ENCODE measurements at regions not wholly inside any gene's neighbourhood (a gene's known extent, or its start where the extent isn't known, plus 50 kb on each side); places are given as distances from the start of the nearest gene placed in this dataset.

DNA sequence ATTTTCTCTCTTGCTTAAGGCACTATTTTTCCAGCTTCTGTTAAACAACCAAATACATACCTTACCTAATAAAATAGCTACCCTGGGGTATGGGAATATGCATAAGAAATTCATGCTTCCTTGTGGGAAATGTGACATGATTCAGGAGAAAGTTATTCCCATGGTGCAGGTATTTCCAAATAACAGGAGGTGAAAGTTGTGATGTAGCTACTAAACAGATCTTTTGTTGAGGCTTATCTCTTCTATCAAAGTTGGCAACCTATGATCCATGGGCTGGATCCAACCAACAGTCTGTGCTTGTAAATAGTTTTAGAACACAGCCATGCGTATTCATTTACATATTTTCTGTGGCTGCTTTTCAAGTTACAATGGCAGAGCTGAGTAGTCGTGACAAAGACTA lies 177.8 kb upstream of the NBEA start:
- H3K4me3 Mint-ChIP-seq, result no peak overlapping the region
- Histone ChIP-seq H3K27me3 (ENCODE audit: control insufficient read depth in 1 of 2, insufficient read depth in 2 of 2, low read length in 2 of 2) (no peaks in the 10 kb centered on the region), H3K27ac (ENCODE audit: low read depth in 1 of 2, low read length in 2 of 2) (no peak overlapping the region), H3K4me3 (ENCODE audit: low read length) (no peak overlapping the region), H3K4me1 (ENCODE audit: insufficient read depth, low read length) (no peaks in the 10 kb centered on the region), H3K36me3 (ENCODE audit: insufficient read depth, low read length) (no peaks in the 10 kb centered on the region), H3K9me3 (ENCODE audit: control insufficient read depth in 1 of 2, insufficient read depth in 1 of 2, low read length in 2 of 2) (peaks cover 0 to 6% of the 10 kb centered on the region in 2 experiments)
- CTCF ChIA-PET, result no interaction called here
- intact Hi-C loops (cut with DNase I, micrococcal nuclease), result no loop called here
- no peak for ATAC-seq (ENCODE audit: poor library complexity)
- no peaks in the 10 kb centered on the region for H3K27me3 Mint-ChIP-seq
- no peak for DNase-seq
- H3K27ac Mint-ChIP-seq, result no peak overlapping the region
- TF ChIP-seq CTCF (IDR thresholded peaks at IDR 0.05), result no peak
- H3K36me3 Mint-ChIP-seq (ENCODE audit: low read depth), result no peaks in the 10 kb centered on the region
- H3K9me3 Mint-ChIP-seq, result no peaks in the 10 kb centered on the region
- POLR2A ChIA-PET, result no interaction called here
- H3K4me1 Mint-ChIP-seq (ENCODE audit: low read depth), result no peaks in the 10 kb centered on the region

DNA sequence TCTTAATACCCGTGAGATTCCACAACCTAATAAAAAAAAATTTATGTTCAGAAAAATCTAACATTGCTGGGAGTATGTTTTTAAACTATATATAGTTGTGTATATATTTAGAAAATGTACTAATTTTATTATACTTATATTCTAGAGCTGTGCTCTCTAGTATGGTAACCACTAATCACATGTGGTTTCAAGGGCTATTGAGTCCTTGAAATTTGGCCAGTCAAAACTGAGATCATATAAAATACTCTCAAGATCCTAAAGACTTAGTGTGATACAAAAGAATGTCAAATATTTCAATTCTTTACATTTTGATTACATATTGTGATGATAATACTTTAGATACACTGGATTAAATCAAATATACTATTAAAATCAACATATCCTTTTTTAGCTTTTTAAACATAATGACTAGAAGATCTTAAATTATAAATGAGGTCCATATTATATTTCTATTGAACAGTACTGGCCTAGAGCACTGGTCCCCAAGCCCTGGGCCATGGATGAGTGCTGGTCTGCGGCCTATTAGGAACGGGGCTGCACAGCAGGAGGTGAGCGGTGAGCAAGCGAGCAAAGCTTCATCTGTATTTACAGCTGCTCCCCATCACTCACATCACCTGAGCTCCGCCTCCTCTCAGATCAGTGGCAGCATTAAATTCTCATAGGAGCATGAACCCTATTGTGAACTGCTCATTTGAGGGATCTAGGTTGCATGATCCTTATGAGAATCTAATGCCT lies 176.5 kb upstream of the NBEA start:
- DNase-seq, result no peak
- Mint-ChIP-seq H3K27me3 (no peaks in the 10 kb centered on the region), H3K27ac (no peak overlapping the region), H3K9me3 (no peaks in the 10 kb centered on the region), H3K4me3 (no peak overlapping the region), H3K4me1 (ENCODE audit: low read depth) (no peaks in the 10 kb centered on the region), H3K36me3 (ENCODE audit: low read depth) (no peaks in the 10 kb centered on the region)
- no peaks in the 10 kb centered on the region for H3K36me3 ChIP-seq (ENCODE audit: insufficient read depth, low read length)
- H3K4me1 ChIP-seq (ENCODE audit: insufficient read depth, low read length), result no peaks in the 10 kb centered on the region
- no peak for TF ChIP-seq CTCF (IDR thresholded peaks at IDR 0.05)
- peaks cover 0 to 6% of the 10 kb centered on the region in 2 experiments for H3K9me3 ChIP-seq (ENCODE audit: control insufficient read depth in 1 of 2, insufficient read depth in 1 of 2, low read length in 2 of 2)
- intact Hi-C loops (cut with DNase I, micrococcal nuclease), result no loop called here
- H3K27me3 ChIP-seq (ENCODE audit: control insufficient read depth in 1 of 2, insufficient read depth in 2 of 2, low read length in 2 of 2), result no peaks in the 10 kb centered on the region
- ChIA-PET POLR2A (no interaction called here), CTCF (no interaction called here)
- H3K4me3 ChIP-seq (ENCODE audit: low read length), result no peak overlapping the region
- no peak for ATAC-seq (ENCODE audit: poor library complexity)
- no peak overlapping the region for H3K27ac ChIP-seq (ENCODE audit: low read depth in 1 of 2, low read length in 2 of 2)

GRCh38 chr13:34767778-34768177 lies 174.3 kb upstream of the NBEA start:
- Histone ChIP-seq H3K9me3 (ENCODE audit: control insufficient read depth in 1 of 2, insufficient read depth in 1 of 2, low read length in 2 of 2) (peaks cover 0 to 6% of the 10 kb centered on the region in 2 experiments), H3K27me3 (ENCODE audit: control insufficient read depth in 1 of 2, insufficient read depth in 2 of 2, low read length in 2 of 2) (no peaks in the 10 kb centered on the region), H3K36me3 (ENCODE audit: insufficient read depth, low read length) (no peaks in the 10 kb centered on the region), H3K27ac (ENCODE audit: low read depth in 1 of 2, low read length in 2 of 2) (no peak overlapping the region), H3K4me3 (ENCODE audit: low read length) (no peak overlapping the region), H3K4me1 (ENCODE audit: insufficient read depth, low read length) (no peaks in the 10 kb centered on the region)
- intact Hi-C loops (cut with DNase I, micrococcal nuclease), result no loop called here
- Mint-ChIP-seq H3K27me3 (no peaks in the 10 kb centered on the region), H3K27ac (no peak overlapping the region), H3K36me3 (ENCODE audit: low read depth) (no peaks in the 10 kb centered on the region), H3K9me3 (no peaks in the 10 kb centered on the region), H3K4me3 (no peak overlapping the region), H3K4me1 (ENCODE audit: low read depth) (no peaks in the 10 kb centered on the region)
- ATAC-seq (ENCODE audit: poor library complexity) (no peak), DNase-seq (no peak)
- no peak for TF ChIP-seq CTCF (IDR thresholded peaks at IDR 0.05)
- POLR2A ChIA-PET, result no interaction called here
- CTCF ChIA-PET, result no interaction called here
